CD14-positive monocyte (primary cell): ENCODE measurements at regions not wholly inside any gene's neighbourhood (a gene's known extent, or its start where the extent isn't known, plus 50 kb on each side); places are given as distances from the start of the nearest gene placed in this dataset.
"Not testable (repeated sequence)": the region's sequence is repeated elsewhere in the genome, so short reads cannot be mapped to it uniquely, and the experiment has no call there.

Experiments used
- DNase-seq, 3 donors: peaks; one replicate each; pipeline ENCODE4 v3.0.0-alpha.2; 2011 to 2022
- H2AFZ ChIP-seq: 2 replicates; pipeline ENCODE4 v1.6.0; 2012; ENCODE audit warnings: mild to moderate bottlenecking, low read depth, low read length, inconsistent platforms; ENCODE audit not compliant: insufficient read depth, poor library complexity, severe bottlenecking
- H3K27ac ChIP-seq, 2 donors: 1 replicate in 1 of 2; 2 replicates in 1 of 2; pipeline ENCODE4 v1.5.1; 2012 to 2013; ENCODE audit warnings: low read length in 2 of 2, control low read depth in 1 of 2, inconsistent platforms in 1 of 2, low read depth in 1 of 2, mild to moderate bottlenecking in 1 of 2
- H3K27me3 ChIP-seq, 2 donors: one replicate each; pipeline versions ENCODE4 v1.6.0 to v1.6.1; 2011 to 2013; ENCODE audit warnings: low read length in 2 of 2; ENCODE audit not compliant: control insufficient read depth in 2 of 2, insufficient read depth in 2 of 2
- H3K36me3 ChIP-seq, 2 donors: replicated peaks in 1 of 2; 1 replicate in 1 of 2; 2 replicates in 1 of 2; pipeline versions ENCODE4 v1.5.1 to v1.6.1; 2012 to 2013; ENCODE audit warnings: low read length in 2 of 2, control low read depth in 1 of 2, inconsistent platforms in 1 of 2, mild to moderate bottlenecking in 1 of 2; ENCODE audit not compliant: insufficient read depth in 2 of 2, control insufficient read depth in 1 of 2
- H3K4me1 ChIP-seq, 2 donors: 1 replicate in 1 of 2; 2 replicates in 1 of 2; pipeline versions ENCODE4 v1.5.1 to v1.6.1; 2012 to 2013; ENCODE audit warnings: low read length in 2 of 2, control low read depth in 1 of 2, inconsistent platforms in 1 of 2, mild to moderate bottlenecking in 1 of 2, moderate library complexity in 1 of 2; ENCODE audit not compliant: insufficient read depth in 2 of 2, control insufficient read depth in 1 of 2
- H3K4me2 ChIP-seq: replicated peaks from 2 replicates; pipeline ENCODE3; 2012; ENCODE audit warnings: low read length, moderate library complexity, mild to moderate bottlenecking; ENCODE audit not compliant: poor library complexity, severe bottlenecking; ENCODE audit errors: extremely low read depth
- H3K4me3 ChIP-seq, 3 experiments: fragments of 200-600 bp in 1 of 3; sonication (generic) in 1 of 3; replicated peaks in 1 of 3; 1 replicate in 2 of 3; 2 replicates in 1 of 3; pipeline ENCODE4 v1.5.1; 2011 to 2013; ENCODE audit warnings: low read length in 3 of 3, mild to moderate bottlenecking in 3 of 3, control low read depth in 2 of 3, low read depth in 2 of 3, inconsistent platforms in 1 of 3, moderate library complexity in 1 of 3
- H3K79me2 ChIP-seq: 2 replicates; pipeline ENCODE4 v1.6.0; 2012; ENCODE audit warnings: mild to moderate bottlenecking, control low read depth, inconsistent platforms, low read length, moderate library complexity; ENCODE audit not compliant: insufficient read depth
- H3K9ac ChIP-seq: 2 replicates; pipeline ENCODE4 v1.6.0; 2017; ENCODE audit warnings: low read length, mild to moderate bottlenecking; ENCODE audit not compliant: insufficient read depth, poor library complexity, severe bottlenecking
- H3K9me3 ChIP-seq, 2 donors: replicated peaks in 1 of 2; 1 replicate in 1 of 2; 2 replicates in 1 of 2; pipeline versions ENCODE4 v1.5.1 to v1.6.1; 2012 to 2013; ENCODE audit warnings: low read length in 2 of 2, control low read depth in 1 of 2; ENCODE audit not compliant: control insufficient read depth in 1 of 2, insufficient read depth in 1 of 2
- H4K20me1 ChIP-seq: 2 replicates; pipeline ENCODE4 v1.6.0; 2012; ENCODE audit warnings: mild to moderate bottlenecking, low read length, control low read depth, moderate library complexity; ENCODE audit not compliant: insufficient read depth
- H3K27ac Mint-ChIP-seq, 7 donors: one replicate each; pipeline ENCODE4 v1.8.0; 2020; ENCODE audit warnings: mild to moderate bottlenecking in 7 of 7, mixed read lengths in 7 of 7, moderate library complexity in 6 of 7, inconsistent platforms in 2 of 7
- H3K27me3 Mint-ChIP-seq, 3 donors: one replicate each; pipeline ENCODE4 v1.8.0; 2021 to 2022; ENCODE audit warnings: low read depth in 3 of 3, mild to moderate bottlenecking in 3 of 3, mixed read lengths in 3 of 3, moderate library complexity in 3 of 3, inconsistent platforms in 1 of 3
- H3K36me3 Mint-ChIP-seq, 2 donors: one replicate each; pipeline ENCODE4 v1.8.0; 2020; ENCODE audit warnings: mixed read lengths in 2 of 2, inconsistent platforms in 1 of 2, mild to moderate bottlenecking in 1 of 2
- H3K4me1 Mint-ChIP-seq: one replicate; pipeline ENCODE4 v1.8.0; 2020; ENCODE audit warnings: mild to moderate bottlenecking, mixed read lengths
- H3K4me3 Mint-ChIP-seq, 2 donors: one replicate each; pipeline ENCODE4 v1.8.0; 2020; ENCODE audit warnings: mild to moderate bottlenecking in 2 of 2, mixed read lengths in 2 of 2, moderate library complexity in 1 of 2
- H3K9me3 Mint-ChIP-seq, 7 donors: one replicate each; pipeline ENCODE4 v1.8.0; 2020 to 2022; ENCODE audit warnings: mixed read lengths in 7 of 7, mild to moderate bottlenecking in 6 of 7, moderate library complexity in 6 of 7, inconsistent platforms in 2 of 7
- CTCF ChIP-seq: fragments of 200-600 bp; IDR thresholded peaks from one replicate; pipeline ENCODE4 v1.8.0; 2022; ENCODE audit warnings: antibody characterized with exemption, mild to moderate bottlenecking
- WGBS: methylation state at CpG from one replicate; pipeline ENCODE4 v1.1.5; 2013; ENCODE audit warnings: missing lambda C conversion rate; ENCODE audit not compliant: insufficient coverage; 5-methylcytosine and 5-hydroxymethylcytosine counted together
- intact Hi-C, 2 donors: fragments of 100-400 bp; cut with micrococcal nuclease; formaldehyde crosslinking; loops; one replicate each; pipeline versions ENCODE4 v1.15.0 to v1.15.1; 2023

- H3K27me3 ChIP-seq, result no peaks in the 10 kb centered on the region
- TF ChIP-seq CTCF, result no peak
- no peak overlapping the region for H3K4me3 ChIP-seq
- WGBS, result no CpG with 5 or more reads among the region's 3 CpGs
- peaks cover 0 to 5% (median 1%) of the 10 kb centered on the region in 3 donors for H3K27me3 Mint-ChIP-seq
- no peak overlapping the region for H3K4me2 ChIP-seq
- H3K4me3 Mint-ChIP-seq, result no peak overlapping the region
- DNase-seq, result no peak
- H3K4me1 Mint-ChIP-seq, result no peaks in the 10 kb centered on the region
- intact Hi-C loops, result no loop called here
- H3K9me3 ChIP-seq, result no peaks in the 10 kb centered on the region
- no peaks in the 10 kb centered on the region for H3K79me2 ChIP-seq
- no peaks in the 10 kb centered on the region for H3K4me1 ChIP-seq
- no peak overlapping the region for H2AFZ ChIP-seq
- no peak overlapping the region for H3K9ac ChIP-seq
- no peak overlapping the region for H3K27ac ChIP-seq
- peaks cover 0 to 3% (median 0%) of the 10 kb centered on the region in 7 donors for H3K9me3 Mint-ChIP-seq
- no peaks in the 10 kb centered on the region for H4K20me1 ChIP-seq
- H3K36me3 Mint-ChIP-seq, result no peaks in the 10 kb centered on the region
- no peak overlapping the region for H3K27ac Mint-ChIP-seq
- no peaks in the 10 kb centered on the region for H3K36me3 ChIP-seq
Measured at GRCh38 chr6:100300221-100300736, 164.4 kb downstream of the SIM1 start.

DNA sequence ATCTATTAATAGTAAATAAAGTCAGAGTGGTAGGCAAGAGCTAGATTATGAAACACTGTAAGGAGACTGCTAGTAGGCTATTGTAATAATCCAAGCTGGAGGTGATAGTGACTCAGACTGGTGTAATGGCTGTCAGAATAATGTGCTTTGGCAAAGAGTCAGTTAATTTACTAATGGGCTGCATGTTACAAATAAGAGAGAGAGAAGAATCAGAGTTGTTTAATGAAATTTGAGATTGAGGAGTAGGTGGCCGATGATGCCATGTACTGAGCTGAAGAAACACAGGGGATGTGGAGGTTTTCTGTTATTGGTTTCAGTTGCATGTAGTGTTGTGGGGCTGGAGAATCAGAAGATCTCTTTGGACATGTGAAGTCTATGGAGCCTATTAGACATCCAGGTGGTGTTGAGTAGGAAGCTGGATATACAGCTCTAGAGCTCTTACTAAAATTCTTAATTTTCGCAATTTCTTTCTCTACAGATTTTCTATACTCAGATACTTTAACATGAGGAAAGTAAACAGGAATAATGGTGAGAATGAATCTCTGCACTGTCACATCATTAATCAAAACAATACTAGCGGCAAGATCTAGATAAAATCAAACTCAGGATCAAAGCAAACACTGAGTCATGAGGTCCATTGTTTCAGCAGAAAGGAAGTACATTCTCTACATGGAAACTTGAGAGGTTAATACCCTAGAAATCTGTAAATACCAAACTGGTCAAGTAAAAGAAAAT, 167.7 kb downstream of the SIM1 start:
- no peak overlapping the region for H2AFZ ChIP-seq
- no peak overlapping the region for H3K27ac ChIP-seq
- 100% methylated on average over 1 of the region's 3 CpGs for WGBS
- H3K4me1 Mint-ChIP-seq, result no peaks in the 10 kb centered on the region
- H3K36me3 Mint-ChIP-seq, result no peaks in the 10 kb centered on the region
- peaks cover 0 to 3% (median 0%) of the 10 kb centered on the region in 7 donors for H3K9me3 Mint-ChIP-seq
- intact Hi-C loops, result no loop called here
- H3K27me3 Mint-ChIP-seq, result peaks cover 1 to 5% (median 2%) of the 10 kb centered on the region in 3 donors
- H3K9me3 ChIP-seq, result no peaks in the 10 kb centered on the region
- no peak overlapping the region for H3K4me2 ChIP-seq
- no peaks in the 10 kb centered on the region for H3K36me3 ChIP-seq
- no peaks in the 10 kb centered on the region for H3K27me3 ChIP-seq
- no peaks in the 10 kb centered on the region for H3K4me1 ChIP-seq
- H3K4me3 ChIP-seq, result no peak overlapping the region
- no peaks in the 10 kb centered on the region for H3K79me2 ChIP-seq
- H3K9ac ChIP-seq, result no peak overlapping the region
- no peak for TF ChIP-seq CTCF
- no peak overlapping the region for H3K4me3 Mint-ChIP-seq
- H4K20me1 ChIP-seq, result no peaks in the 10 kb centered on the region
- DNase-seq, result no peak
- H3K27ac Mint-ChIP-seq, result no peak overlapping the region

GRCh38 chr6:100295172-100295571, 169.5 kb downstream of the SIM1 start:
- H2AFZ ChIP-seq, H3K4me1 ChIP-seq, H4K20me1 ChIP-seq, H3K9me3 ChIP-seq, intact Hi-C loops, H3K27me3 Mint-ChIP-seq, H3K27ac Mint-ChIP-seq, H3K27ac ChIP-seq, H3K4me3 ChIP-seq, H3K9ac ChIP-seq, H3K4me1 Mint-ChIP-seq, H3K4me3 Mint-ChIP-seq, H3K27me3 ChIP-seq, H3K9me3 Mint-ChIP-seq, H3K79me2 ChIP-seq, H3K4me2 ChIP-seq, H3K36me3 Mint-ChIP-seq, H3K36me3 ChIP-seq, DNase-seq: not testable (repeated sequence)
- WGBS, result no CpG with 5 or more reads among the region's 4 CpGs
